ENCODE measurements at regions not wholly inside any gene's neighbourhood (a gene's known extent, or its start where the extent isn't known, plus 50 kb on each side); places are given as distances from the start of the nearest gene placed in this dataset.
A peak's percentile ranks its signal among the peaks of the same experiment; 100 is the strongest.

- no peak for TF ChIP-seq CTCF (conservative IDR thresholded peaks at IDR 0.05; ENCODE audit: control insufficient read depth, insufficient read depth, low read depth, low read length)
- H3K4me3 ChIP-seq (ENCODE audit: control insufficient read depth, low read depth, low read length), result no peak overlapping the region
- DNase-seq (ENCODE audit: low read depth), result no peak
These were observed 130.6 kb upstream of the VSTM2B start for GRCh38 chr19:29395111-29395733.

GRCh38 chr19:29395734-29396414 is 129.9 kb upstream of the VSTM2B start:
- no peak for TF ChIP-seq CTCF (conservative IDR thresholded peaks at IDR 0.05; ENCODE audit: control insufficient read depth, insufficient read depth, low read depth, low read length)
- H3K4me3 ChIP-seq (ENCODE audit: control insufficient read depth, low read depth, low read length), result no peak overlapping the region
- no peak for DNase-seq (ENCODE audit: low read depth)

GRCh38 chr19:29396925-29397324 is 128.9 kb upstream of the VSTM2B start:
- H3K4me3 ChIP-seq (ENCODE audit: control insufficient read depth, low read depth, low read length), result no peak overlapping the region
- no peak for DNase-seq (ENCODE audit: low read depth)
- TF ChIP-seq CTCF (conservative IDR thresholded peaks at IDR 0.05; ENCODE audit: control insufficient read depth, insufficient read depth, low read depth, low read length), result no peak

GRCh38 chr19:29397748-29398147 is 128.0 kb upstream of the VSTM2B start:
- DNase-seq (ENCODE audit: low read depth), result no peak
- H3K4me3 ChIP-seq (ENCODE audit: control insufficient read depth, low read depth, low read length), result no peak overlapping the region
- TF ChIP-seq CTCF (conservative IDR thresholded peaks at IDR 0.05; ENCODE audit: control insufficient read depth, insufficient read depth, low read depth, low read length), result no peak

- no peak overlapping the region for H3K4me3 ChIP-seq (ENCODE audit: control insufficient read depth, low read depth, low read length)
- TF ChIP-seq CTCF (conservative IDR thresholded peaks at IDR 0.05; ENCODE audit: control insufficient read depth, insufficient read depth, low read depth, low read length), result no peak
- no peak for DNase-seq (ENCODE audit: low read depth)
These were observed 126.0 kb upstream of the VSTM2B start for GRCh38 chr19:29399804-29400203.

- peak; percentile 7 for DNase-seq (ENCODE audit: low read depth)
- TF ChIP-seq CTCF (conservative IDR thresholded peaks at IDR 0.05; ENCODE audit: control insufficient read depth, insufficient read depth, low read depth, low read length), result no peak
- no peak overlapping the region for H3K4me3 ChIP-seq (ENCODE audit: control insufficient read depth, low read depth, low read length)
These were observed 124.7 kb upstream of the VSTM2B start for GRCh38 chr19:29400917-29401711.
